ENCODE measurements at regions not wholly inside any gene's neighbourhood (a gene's known extent, or its start where the extent isn't known, plus 50 kb on each side); places are given as distances from the start of the nearest gene placed in this dataset.
A peak's percentile ranks its signal among the peaks of the same experiment; 100 is the strongest.

- ChIA-PET CTCF (interaction anchor here (0.7 to 1.6 kb wide), 8 partner anchors 9 to 188 kb away, joined by 3 to 9 read pairs (median 4); partner anchors contain the start of gene SERTAD2), POLR2A (interaction anchor here (0.6 to 5.2 kb wide), 17 partner anchors 9 to 949 kb away, joined by 3 to 63 read pairs (median 4); partner anchors contain the start of gene SERTAD2)
- BruUV-seq (replicated peaks), result no TSS peak
- Mint-ChIP-seq H3K27me3 (ENCODE audit: insufficient read depth, unreplicated experiment) (no peaks in the 10 kb centered on the region), H3K9me3 (ENCODE audit: unreplicated experiment) (no peaks in the 10 kb centered on the region), H3K4me1 (ENCODE audit: insufficient read depth, unreplicated experiment) (peaks cover 42% of the 10 kb centered on the region), H3K27ac (ENCODE audit: low read depth, unreplicated experiment) (peak overlapping the region; percentile 92), H3K36me3 (ENCODE audit: insufficient read depth, unreplicated experiment) (no peaks in the 10 kb centered on the region), H3K4me3 (ENCODE audit: unreplicated experiment) (peak overlapping the region; percentile 51)
- DNase-seq (ENCODE audit: unreplicated experiment), result peak; percentile 95
- TF ChIP-seq CTCF (IDR thresholded peaks at IDR 0.05; ENCODE audit: unreplicated experiment), result no peak
- intact Hi-C loops (cut with micrococcal nuclease), result loop anchor here (2.0 to 10.0 kb wide), 4 partner anchors 20 to 194 kb away; no protein-coding TSS in a partner anchor
Measured at GRCh38 chr2:64838817-64839216, 150.4 kb upstream of the SLC1A4 start.

GRCh38 chr2:64839844-64840243, 149.4 kb upstream of the SLC1A4 start:
- POLR2A ChIA-PET, result interaction anchor here (0.7 to 5.2 kb wide), 8 partner anchors 8 to 193 kb away, joined by 3 to 63 read pairs (median 12); partner anchors contain the start of gene SERTAD2
- TF ChIP-seq CTCF (IDR thresholded peaks at IDR 0.05; ENCODE audit: unreplicated experiment), result no peak
- no peaks in the 10 kb centered on the region for H3K9me3 Mint-ChIP-seq (ENCODE audit: unreplicated experiment)
- CTCF ChIA-PET, result interaction anchor here (0.6 to 1.6 kb wide), 5 partner anchors 8 to 186 kb away, joined by 3 to 9 read pairs (median 5); partner anchors contain the start of gene SERTAD2
- no TSS peak for BruUV-seq (replicated peaks)
- H3K36me3 Mint-ChIP-seq (ENCODE audit: insufficient read depth, unreplicated experiment), result no peaks in the 10 kb centered on the region
- H3K27ac Mint-ChIP-seq (ENCODE audit: low read depth, unreplicated experiment), result no peak overlapping the region
- peaks cover 41% of the 10 kb centered on the region for H3K4me1 Mint-ChIP-seq (ENCODE audit: insufficient read depth, unreplicated experiment)
- no peak for DNase-seq (ENCODE audit: unreplicated experiment)
- no peaks in the 10 kb centered on the region for H3K27me3 Mint-ChIP-seq (ENCODE audit: insufficient read depth, unreplicated experiment)
- H3K4me3 Mint-ChIP-seq (ENCODE audit: unreplicated experiment), result no peak overlapping the region
- intact Hi-C loops (cut with micrococcal nuclease), result loop anchor here (2.0 to 10.0 kb wide), 4 partner anchors 19 to 195 kb away; no protein-coding TSS in a partner anchor

GRCh38 chr2:64840426-64840881, 148.7 kb upstream of the SLC1A4 start:
- H3K9me3 Mint-ChIP-seq (ENCODE audit: unreplicated experiment), result no peaks in the 10 kb centered on the region

More at GRCh38 chr2:64840426-64840881, 148.7 kb upstream of the SLC1A4 start:
- ChIA-PET POLR2A (interaction anchor here (0.7 to 5.2 kb wide), 4 partner anchors 13 to 196 kb away, joined by 3 to 63 read pairs (median 3); no protein-coding TSS in a partner anchor), CTCF (interaction anchor here (0.6 to 1.1 kb wide), 3 partner anchors 27 to 164 kb away, joined by 3 to 7 read pairs (median 5); no protein-coding TSS in a partner anchor)
- no peak overlapping the region for H3K27ac Mint-ChIP-seq (ENCODE audit: low read depth, unreplicated experiment)
- no peak for TF ChIP-seq CTCF (IDR thresholded peaks at IDR 0.05; ENCODE audit: unreplicated experiment)
- no peaks in the 10 kb centered on the region for H3K27me3 Mint-ChIP-seq (ENCODE audit: insufficient read depth, unreplicated experiment)
- no peaks in the 10 kb centered on the region for H3K36me3 Mint-ChIP-seq (ENCODE audit: insufficient read depth, unreplicated experiment)
- intact Hi-C loops (cut with micrococcal nuclease), result no loop called here
- H3K4me1 Mint-ChIP-seq (ENCODE audit: insufficient read depth, unreplicated experiment), result peaks cover 44% of the 10 kb centered on the region
- no peak overlapping the region for H3K4me3 Mint-ChIP-seq (ENCODE audit: unreplicated experiment)
- no peak for DNase-seq (ENCODE audit: unreplicated experiment)
- no TSS peak for BruUV-seq (replicated peaks)
